Spleen (tissue), 11 donors: ENCODE measurements at regions not wholly inside any gene's neighbourhood (a gene's known extent, or its start where the extent isn't known, plus 50 kb on each side); places are given as distances from the start of the nearest gene placed in this dataset.

Source experiments
- DNase-seq: peaks from one replicate; pipeline ENCODE4 v3.0.0-alpha.2; 2020
- H3K27ac ChIP-seq, 8 donors: fragments of 200-600 bp; sonication (generic) in 7 of 8; 1 replicate in 4 of 8; 2 replicates in 4 of 8; pipeline versions ENCODE4 v1.5.0 to v1.8.0; 2016 to 2021; ENCODE audit warnings: inconsistent platforms in 4 of 8, mild to moderate bottlenecking in 4 of 8, moderate library complexity in 1 of 8
- H3K27me3 ChIP-seq, 7 donors: fragments of 200-600 bp; sonication (generic) in 6 of 7; replicated peaks in 1 of 7; 1 replicate in 4 of 7; 2 replicates in 3 of 7; pipeline versions ENCODE4 v1.5.0 to v1.8.0; 2016 to 2021; ENCODE audit warnings: inconsistent platforms in 3 of 7, mild to moderate bottlenecking in 1 of 7
- H3K36me3 ChIP-seq, 6 donors: fragments of 200-600 bp; sonication (generic) in 5 of 6; 1 replicate in 4 of 6; 2 replicates in 2 of 6; pipeline versions ENCODE4 v1.5.0 to v1.8.0; 2016 to 2021; ENCODE audit warnings: inconsistent platforms in 2 of 6
- H3K4me1 ChIP-seq, 6 donors: fragments of 200-600 bp; sonication (generic) in 5 of 6; 1 replicate in 3 of 6; 2 replicates in 3 of 6; pipeline versions ENCODE4 v1.5.0 to v1.8.0; 2016 to 2021; ENCODE audit warnings: inconsistent platforms in 3 of 6
- H3K4me3 ChIP-seq, 8 donors: fragments of 200-600 bp; sonication (generic) in 7 of 8; 1 replicate in 4 of 8; 2 replicates in 4 of 8; pipeline versions ENCODE4 v1.5.0 to v1.8.0; 2016 to 2021; ENCODE audit warnings: inconsistent platforms in 4 of 8, mild to moderate bottlenecking in 4 of 8, moderate library complexity in 2 of 8
- H3K9me3 ChIP-seq, 8 donors: fragments of 200-600 bp; sonication (generic) in 7 of 8; 1 replicate in 4 of 8; 2 replicates in 4 of 8; pipeline versions ENCODE4 v1.5.0 to v1.8.0; 2016 to 2021; ENCODE audit warnings: inconsistent platforms in 4 of 8
- POLR2A ChIP-seq, 3 donors: fragments of 450-650 bp; IDR thresholded peaks; one replicate each; pipeline ENCODE4 v1.5.1; 2017; ENCODE audit warnings: antibody characterized with exemption in 3 of 3, mild to moderate bottlenecking in 1 of 3
- POLR2AphosphoS5 ChIP-seq, 3 donors: sonication (generic); formaldehyde crosslinking; IDR thresholded peaks; one replicate each; pipeline ENCODE4 v1.5.1; 2017; ENCODE audit warnings: antibody characterized with exemption in 3 of 3
- WGBS, 5 donors: extraction: QIAGEN DNeasy Blood & Tissue Kit in 3 of 5; methylation state at CpG; one replicate each; pipeline versions ENCODE4 v1.1.5 to v1.1.7; 2013 to 2018; 5-methylcytosine and 5-hydroxymethylcytosine counted together
- intact Hi-C: fragments of 100-400 bp; cut with DNase I; formaldehyde crosslinking; loops from one replicate; pipeline ENCODE4 v1.15.0; 2023; ENCODE audit warnings: low total_unique reads
- TF ChIP-seq, protein P1 (sequence below), 11 experiments: fragments of 200-600 bp in 7 of 11; fragments of 450-650 bp in 4 of 11; sonication (generic) in 4 of 11; IDR thresholded peaks in 8 of 11; conservative IDR thresholded peaks in 3 of 11; 1 replicate in 7 of 11; 2 replicates in 4 of 11; pipeline versions ENCODE4 v1.4.0 to v1.8.0; 2016 to 2021; ENCODE audit warnings: antibody characterized with exemption in 11 of 11, inconsistent platforms in 4 of 11, mild to moderate bottlenecking in 1 of 11
- donor health status: healthy with polysubstance abuse.
- donor health status: DM: no; HTN: no; CAD: no; lungs with moderate emphysema.
- donor health status: DM: no; HTN: no; CAD: no.
- donor health status: Bipolar disorder and iron deficiency.
- donor health status: healthy.
- donor health status: DM: no; HTN: no; CAD: no.
- donor health status: DM: yes; HTN: yes; CAD: no.

DNA sequence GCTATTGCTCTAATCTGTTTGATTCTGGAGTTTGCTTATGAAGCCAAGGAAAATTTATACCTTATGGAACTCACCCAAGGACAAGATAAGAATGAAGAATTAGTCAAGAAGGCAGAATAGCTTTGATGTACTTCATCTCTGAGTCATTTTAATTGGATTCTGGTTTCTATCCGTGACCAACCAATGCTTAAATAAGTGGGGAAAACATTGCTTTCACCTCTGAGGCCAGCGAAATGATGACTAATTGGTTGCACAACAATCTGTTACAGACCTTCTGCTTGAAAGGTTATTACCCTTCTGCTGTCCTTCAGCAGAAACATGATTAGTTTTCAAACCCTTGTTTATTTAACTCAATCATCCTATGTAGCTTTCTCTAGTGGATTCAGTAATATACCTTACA is 812.7 kb downstream of the CDY2B start:
- Histone ChIP-seq H3K27ac (no peak overlapping the region), H3K9me3 (peaks cover 0 to 19% (median 0%) of the 10 kb centered on the region in 8 donors), H3K36me3 (no peaks in the 10 kb centered on the region), H3K4me1 (no peaks in the 10 kb centered on the region), H3K27me3 (no peaks in the 10 kb centered on the region), H3K4me3 (no peak overlapping the region)
- no peak for DNase-seq
- intact Hi-C loops, result no loop called here
- TF ChIP-seq, protein P1, sequence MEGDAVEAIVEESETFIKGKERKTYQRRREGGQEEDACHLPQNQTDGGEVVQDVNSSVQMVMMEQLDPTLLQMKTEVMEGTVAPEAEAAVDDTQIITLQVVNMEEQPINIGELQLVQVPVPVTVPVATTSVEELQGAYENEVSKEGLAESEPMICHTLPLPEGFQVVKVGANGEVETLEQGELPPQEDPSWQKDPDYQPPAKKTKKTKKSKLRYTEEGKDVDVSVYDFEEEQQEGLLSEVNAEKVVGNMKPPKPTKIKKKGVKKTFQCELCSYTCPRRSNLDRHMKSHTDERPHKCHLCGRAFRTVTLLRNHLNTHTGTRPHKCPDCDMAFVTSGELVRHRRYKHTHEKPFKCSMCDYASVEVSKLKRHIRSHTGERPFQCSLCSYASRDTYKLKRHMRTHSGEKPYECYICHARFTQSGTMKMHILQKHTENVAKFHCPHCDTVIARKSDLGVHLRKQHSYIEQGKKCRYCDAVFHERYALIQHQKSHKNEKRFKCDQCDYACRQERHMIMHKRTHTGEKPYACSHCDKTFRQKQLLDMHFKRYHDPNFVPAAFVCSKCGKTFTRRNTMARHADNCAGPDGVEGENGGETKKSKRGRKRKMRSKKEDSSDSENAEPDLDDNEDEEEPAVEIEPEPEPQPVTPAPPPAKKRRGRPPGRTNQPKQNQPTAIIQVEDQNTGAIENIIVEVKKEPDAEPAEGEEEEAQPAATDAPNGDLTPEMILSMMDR (IDR thresholded peaks at IDR 0.05 in 8 of 11, conservative IDR thresholded peaks at IDR 0.05 in 3 of 11), result no peak
- TF ChIP-seq POLR2AphosphoS5 (IDR thresholded peaks at IDR 0.05) (no peak), POLR2A (IDR thresholded peaks at IDR 0.05) (no peak)
- WGBS, 5 donors, result 65 to 71% (median 66%) methylated on average over 2 of the region's 2 CpGs; no CpG with 5 or more reads in 2 of the 5 donors

DNA sequence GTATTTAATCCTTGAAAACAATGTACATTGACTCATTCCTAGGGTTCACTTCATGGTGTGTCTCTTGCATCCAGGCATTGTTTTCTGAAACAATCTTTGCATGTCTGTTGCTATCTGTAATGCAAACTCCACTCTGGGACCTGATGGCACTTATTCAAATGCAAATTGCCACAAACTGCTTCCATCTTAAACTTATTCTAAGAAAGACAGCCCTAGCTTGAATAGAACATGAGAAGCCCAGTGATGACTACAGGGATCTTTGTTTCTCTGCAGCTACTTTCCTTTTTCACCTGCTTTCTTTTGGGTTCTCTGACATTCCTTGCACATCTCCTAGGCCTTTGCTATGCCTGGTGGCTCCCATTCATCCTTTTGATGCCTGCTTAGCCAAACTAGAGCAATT is 827.0 kb downstream of the CDY2B start:
- DNase-seq, result no peak
- no peaks in the 10 kb centered on the region for H3K27me3 ChIP-seq
- no peaks in the 10 kb centered on the region for H3K9me3 ChIP-seq
- TF ChIP-seq POLR2A (IDR thresholded peaks at IDR 0.05), result no peak
- no peak for TF ChIP-seq POLR2AphosphoS5 (IDR thresholded peaks at IDR 0.05)
- TF ChIP-seq, protein P1 (IDR thresholded peaks at IDR 0.05 in 8 of 11, conservative IDR thresholded peaks at IDR 0.05 in 3 of 11), result no peak
- no peaks in the 10 kb centered on the region for H3K36me3 ChIP-seq
- no peaks in the 10 kb centered on the region for H3K4me1 ChIP-seq
- intact Hi-C loops, result no loop called here
- no peak overlapping the region for H3K4me3 ChIP-seq
- no peak overlapping the region for H3K27ac ChIP-seq

DNA sequence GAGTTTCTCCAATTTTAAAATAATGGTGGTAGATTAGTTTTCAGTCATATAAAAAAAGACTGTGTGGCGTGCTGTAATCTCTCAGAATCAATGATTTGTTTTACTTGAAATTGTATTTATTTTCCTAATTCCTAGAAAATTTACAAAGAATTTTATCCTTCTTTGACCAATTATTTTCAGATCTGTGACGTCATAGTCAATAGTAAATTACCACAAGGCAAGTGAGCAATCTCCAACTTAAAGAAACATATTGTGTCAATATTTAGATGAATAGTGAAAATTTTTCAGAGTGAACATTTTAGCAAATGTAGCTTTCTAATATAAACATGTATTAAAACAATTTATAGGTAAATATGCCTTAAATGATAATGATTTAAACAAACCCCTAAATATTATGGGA is 829.6 kb downstream of the CDY2B start:
- Histone ChIP-seq H3K4me3 (no peak overlapping the region), H3K36me3 (no peaks in the 10 kb centered on the region), H3K4me1 (no peaks in the 10 kb centered on the region), H3K27ac (no peak overlapping the region), H3K9me3 (peaks cover 0 to 24% (median 0%) of the 10 kb centered on the region in 8 donors), H3K27me3 (no peaks in the 10 kb centered on the region)
- no peak for DNase-seq
- whole genome bisulfite sequencing, 5 donors, result 76 to 89% (median 79%) methylated on average over 2 of the region's 2 CpGs; no CpG with 5 or more reads in 2 of the 5 donors
- TF ChIP-seq, protein P1 (IDR thresholded peaks at IDR 0.05 in 8 of 11, conservative IDR thresholded peaks at IDR 0.05 in 3 of 11), result no peak
- TF ChIP-seq POLR2A (IDR thresholded peaks at IDR 0.05) (no peak), POLR2AphosphoS5 (IDR thresholded peaks at IDR 0.05) (no peak)
- intact Hi-C loops, result no loop called here

DNA sequence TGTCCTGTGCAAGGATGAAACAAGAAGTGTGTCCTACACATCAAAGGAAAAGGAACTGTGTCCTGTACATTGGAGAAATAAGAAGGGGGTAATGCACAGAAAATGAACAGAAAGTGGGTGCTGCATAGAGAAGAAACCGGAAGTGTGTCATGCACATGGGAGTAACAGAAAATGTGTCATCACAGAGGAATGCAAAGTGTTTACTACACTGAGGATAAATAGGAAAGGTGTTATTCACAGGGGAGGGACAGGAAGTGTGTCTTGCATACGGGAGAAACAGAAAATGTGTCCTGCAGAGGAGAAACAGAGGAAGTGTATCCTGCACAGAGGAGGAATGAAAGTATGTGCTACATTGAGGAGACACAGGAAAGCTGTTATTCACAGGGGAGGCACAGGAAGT is 834.9 kb downstream of the CDY2B start:
- Histone ChIP-seq H3K4me1 (no peaks in the 10 kb centered on the region), H3K27me3 (no peaks in the 10 kb centered on the region), H3K9me3 (peaks cover 0 to 38% (median 0%) of the 10 kb centered on the region in 8 donors), H3K4me3 (no peak overlapping the region), H3K36me3 (no peaks in the 10 kb centered on the region), H3K27ac (no peak overlapping the region)
- intact Hi-C loops, result no loop called here
- TF ChIP-seq, protein P1 (IDR thresholded peaks at IDR 0.05 in 8 of 11, conservative IDR thresholded peaks at IDR 0.05 in 3 of 11), result no peak
- TF ChIP-seq POLR2AphosphoS5 (IDR thresholded peaks at IDR 0.05) (no peak), POLR2A (IDR thresholded peaks at IDR 0.05) (no peak)
- WGBS, 5 donors, result 40 to 85% (median 60%) methylated on average over 2 of the region's 2 CpGs; no CpG with 5 or more reads in 2 of the 5 donors
- no peak for DNase-seq
